Endodermal cell (in vitro differentiated cells): ENCODE measurements at regions not wholly inside any gene's neighbourhood (a gene's known extent, or its start where the extent isn't known, plus 50 kb on each side); places are given as distances from the start of the nearest gene placed in this dataset.

ENCODE experiments used
- DNase-seq: peaks from one replicate; pipeline ENCODE4 v3.0.0-alpha.2; 2017
- H3K27ac ChIP-seq: 2 replicates; pipeline ENCODE4 v1.5.1; 2013; ENCODE audit warnings: mild to moderate bottlenecking, low read depth, low read length, moderate library complexity
- H3K27me3 ChIP-seq: 2 replicates; pipeline ENCODE4 v1.6.1; 2013; ENCODE audit warnings: mild to moderate bottlenecking, low read length, moderate library complexity; ENCODE audit not compliant: insufficient read depth, control insufficient read depth, poor library complexity, severe bottlenecking
- H3K36me3 ChIP-seq: 2 replicates; pipeline ENCODE4 v1.7.0; 2013; ENCODE audit warnings: mild to moderate bottlenecking, low read length, moderate library complexity; ENCODE audit not compliant: control insufficient read depth, insufficient read depth
- H3K4me1 ChIP-seq: one replicate; pipeline ENCODE4 v1.7.0; 2013; ENCODE audit warnings: low read length; ENCODE audit not compliant: control insufficient read depth, insufficient read depth
- H3K4me3 ChIP-seq: 2 replicates; pipeline ENCODE4 v1.5.1; 2013; ENCODE audit warnings: mild to moderate bottlenecking, low read length, moderate library complexity
- H3K9ac ChIP-seq: 2 replicates; pipeline ENCODE4 v1.6.1; 2013; ENCODE audit warnings: mild to moderate bottlenecking, low read length, moderate library complexity; ENCODE audit not compliant: poor library complexity, severe bottlenecking; ENCODE audit errors: extremely low read depth
- H3K9me3 ChIP-seq: 2 replicates; pipeline ENCODE4 v1.6.1; 2013; ENCODE audit warnings: mild to moderate bottlenecking, low read length, moderate library complexity; ENCODE audit not compliant: control insufficient read depth
- H3K27ac Mint-ChIP-seq: 2 replicates; pipeline ENCODE4 v1.8.0; 2020; ENCODE audit warnings: mixed read lengths
- H3K27me3 Mint-ChIP-seq: 2 replicates; pipeline ENCODE4 v1.8.0; 2021; ENCODE audit warnings: mild to moderate bottlenecking, mixed read lengths; ENCODE audit not compliant: insufficient read depth
- H3K36me3 Mint-ChIP-seq: 2 replicates; pipeline ENCODE4 v1.8.0; 2020; ENCODE audit warnings: low read depth, mixed read lengths
- H3K4me1 Mint-ChIP-seq: 2 replicates; pipeline ENCODE4 v1.8.0; 2020; ENCODE audit warnings: mixed read lengths
- H3K4me3 Mint-ChIP-seq: 2 replicates; pipeline ENCODE4 v1.8.0; 2020; ENCODE audit warnings: mild to moderate bottlenecking, moderate library complexity, mixed read lengths
- H3K9me3 Mint-ChIP-seq: 2 replicates; pipeline ENCODE4 v1.8.0; 2020; ENCODE audit warnings: mild to moderate bottlenecking, mixed read lengths
- WGBS, 2 experiments: methylation state at CpG; one replicate each; pipeline versions ENCODE4 v1.1.5 to v1.1.7; 2013; ENCODE audit warnings: missing lambda C conversion rate in 2 of 2, mixed read lengths in 1 of 2; ENCODE audit not compliant: insufficient coverage in 1 of 2, insufficient read length in 1 of 2; 5-methylcytosine and 5-hydroxymethylcytosine counted together
- TF ChIP-seq, protein P1 (sequence below): fragments of 200-600 bp; sonication (generic); conservative IDR thresholded peaks from 2 replicates; pipeline ENCODE4 v1.5.0; 2021; ENCODE audit warnings: antibody characterized with exemption, mild to moderate bottlenecking

DNA sequence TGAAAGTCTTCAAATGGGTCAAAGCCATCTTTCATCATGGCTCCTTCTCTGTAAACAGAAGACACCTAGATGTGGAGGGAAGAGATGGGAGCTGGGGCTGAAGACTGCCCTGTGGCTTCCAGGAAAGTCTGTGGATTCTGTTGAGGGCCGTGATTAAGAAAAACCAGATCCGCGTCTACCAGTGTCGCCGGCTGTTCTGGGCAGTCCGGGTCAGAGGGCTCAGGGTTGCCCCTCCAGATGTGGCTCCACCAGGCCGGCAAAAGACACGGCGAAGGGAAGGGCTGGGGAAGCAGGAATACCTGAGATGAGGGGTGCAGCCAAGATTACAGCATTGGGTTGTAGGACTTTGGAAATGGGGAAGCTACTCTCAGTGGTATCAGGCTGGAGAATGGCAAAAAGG lies 162.6 kb downstream of the RHOU start:
- Histone ChIP-seq H3K27ac (no peak overlapping the region), H3K36me3 (no peaks in the 10 kb centered on the region), H3K4me1 (no peaks in the 10 kb centered on the region), H3K9ac (no peak overlapping the region), H3K4me3 (no peak overlapping the region), H3K27me3 (no peaks in the 10 kb centered on the region), H3K9me3 (no peaks in the 10 kb centered on the region)
- WGBS, 2 experiments = 96 to 100% methylated on average over 5 to 9 of the region's 9 CpGs
- peaks cover 1% of the 10 kb centered on the region for H3K9me3 Mint-ChIP-seq
- TF ChIP-seq, protein P1, sequence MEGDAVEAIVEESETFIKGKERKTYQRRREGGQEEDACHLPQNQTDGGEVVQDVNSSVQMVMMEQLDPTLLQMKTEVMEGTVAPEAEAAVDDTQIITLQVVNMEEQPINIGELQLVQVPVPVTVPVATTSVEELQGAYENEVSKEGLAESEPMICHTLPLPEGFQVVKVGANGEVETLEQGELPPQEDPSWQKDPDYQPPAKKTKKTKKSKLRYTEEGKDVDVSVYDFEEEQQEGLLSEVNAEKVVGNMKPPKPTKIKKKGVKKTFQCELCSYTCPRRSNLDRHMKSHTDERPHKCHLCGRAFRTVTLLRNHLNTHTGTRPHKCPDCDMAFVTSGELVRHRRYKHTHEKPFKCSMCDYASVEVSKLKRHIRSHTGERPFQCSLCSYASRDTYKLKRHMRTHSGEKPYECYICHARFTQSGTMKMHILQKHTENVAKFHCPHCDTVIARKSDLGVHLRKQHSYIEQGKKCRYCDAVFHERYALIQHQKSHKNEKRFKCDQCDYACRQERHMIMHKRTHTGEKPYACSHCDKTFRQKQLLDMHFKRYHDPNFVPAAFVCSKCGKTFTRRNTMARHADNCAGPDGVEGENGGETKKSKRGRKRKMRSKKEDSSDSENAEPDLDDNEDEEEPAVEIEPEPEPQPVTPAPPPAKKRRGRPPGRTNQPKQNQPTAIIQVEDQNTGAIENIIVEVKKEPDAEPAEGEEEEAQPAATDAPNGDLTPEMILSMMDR = no peak
- no peak overlapping the region for H3K4me3 Mint-ChIP-seq
- DNase-seq = no peak
- peaks cover 4% of the 10 kb centered on the region for H3K27me3 Mint-ChIP-seq
- H3K27ac Mint-ChIP-seq = no peak overlapping the region
- H3K4me1 Mint-ChIP-seq = peaks cover 21% of the 10 kb centered on the region
- no peaks in the 10 kb centered on the region for H3K36me3 Mint-ChIP-seq

DNA sequence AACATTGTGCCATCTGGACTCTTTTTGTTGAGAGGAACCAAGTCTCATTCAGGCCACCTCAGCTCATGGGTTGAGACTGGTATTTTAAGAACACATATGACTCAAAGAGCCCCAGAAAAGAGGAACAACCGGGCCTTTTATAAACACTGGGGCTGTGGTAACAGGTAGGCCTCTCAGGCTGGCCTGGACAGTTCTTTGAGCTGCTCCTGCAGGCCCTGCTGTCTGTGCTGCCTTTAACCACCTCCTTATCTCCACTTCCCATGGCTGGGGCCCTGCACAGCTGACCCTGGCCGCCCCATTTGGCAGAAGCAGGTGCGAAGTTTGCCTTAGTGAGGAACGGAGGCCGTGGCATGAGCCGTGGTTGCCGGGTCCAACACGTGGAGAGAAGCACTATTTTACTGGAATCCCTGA lies 163.3 kb downstream of the RHOU start:
- no peaks in the 10 kb centered on the region for H3K36me3 ChIP-seq
- Mint-ChIP-seq H3K4me3 (no peak overlapping the region), H3K27ac (no peak overlapping the region), H3K9me3 (peaks cover 1% of the 10 kb centered on the region), H3K4me1 (peaks cover 24% of the 10 kb centered on the region), H3K27me3 (peaks cover 4% of the 10 kb centered on the region), H3K36me3 (no peaks in the 10 kb centered on the region)
- no peaks in the 10 kb centered on the region for H3K27me3 ChIP-seq
- no peak overlapping the region for H3K27ac ChIP-seq
- H3K4me3 ChIP-seq = no peak overlapping the region
- H3K4me1 ChIP-seq = no peaks in the 10 kb centered on the region
- WGBS, 2 experiments = 94 to 96% methylated on average over 8 of the region's 8 CpGs
- no peaks in the 10 kb centered on the region for H3K9me3 ChIP-seq
- TF ChIP-seq, protein P1 = no peak
- no peak overlapping the region for H3K9ac ChIP-seq
- no peak for DNase-seq

- Histone ChIP-seq H3K4me3 (no peak overlapping the region), H3K27me3 (no peaks in the 10 kb centered on the region), H3K4me1 (no peaks in the 10 kb centered on the region), H3K9ac (no peak overlapping the region), H3K9me3 (no peaks in the 10 kb centered on the region), H3K27ac (no peak overlapping the region), H3K36me3 (no peaks in the 10 kb centered on the region)
- TF ChIP-seq, protein P1 = no peak
- 90 to 92% methylated on average over 6 to 12 of the region's 12 CpGs for WGBS, 2 experiments
- H3K27me3 Mint-ChIP-seq = peaks cover 4% of the 10 kb centered on the region
- H3K4me1 Mint-ChIP-seq = peaks cover 25% of the 10 kb centered on the region
- H3K9me3 Mint-ChIP-seq = no peaks in the 10 kb centered on the region
- no peak overlapping the region for H3K4me3 Mint-ChIP-seq
- H3K36me3 Mint-ChIP-seq = no peaks in the 10 kb centered on the region
- no peak for DNase-seq
- H3K27ac Mint-ChIP-seq = no peak overlapping the region
Measured at GRCh38 chr1:228899421-228899956, 164.2 kb downstream of the RHOU start.
